ENCODE measurements at regions not wholly inside any gene's neighbourhood (a gene's known extent, or its start where the extent isn't known, plus 50 kb on each side); places are given as distances from the start of the nearest gene placed in this dataset.
"Not testable (repeated sequence)": the region's sequence is repeated elsewhere in the genome, so short reads cannot be mapped to it uniquely, and the experiment has no call there.

DNA sequence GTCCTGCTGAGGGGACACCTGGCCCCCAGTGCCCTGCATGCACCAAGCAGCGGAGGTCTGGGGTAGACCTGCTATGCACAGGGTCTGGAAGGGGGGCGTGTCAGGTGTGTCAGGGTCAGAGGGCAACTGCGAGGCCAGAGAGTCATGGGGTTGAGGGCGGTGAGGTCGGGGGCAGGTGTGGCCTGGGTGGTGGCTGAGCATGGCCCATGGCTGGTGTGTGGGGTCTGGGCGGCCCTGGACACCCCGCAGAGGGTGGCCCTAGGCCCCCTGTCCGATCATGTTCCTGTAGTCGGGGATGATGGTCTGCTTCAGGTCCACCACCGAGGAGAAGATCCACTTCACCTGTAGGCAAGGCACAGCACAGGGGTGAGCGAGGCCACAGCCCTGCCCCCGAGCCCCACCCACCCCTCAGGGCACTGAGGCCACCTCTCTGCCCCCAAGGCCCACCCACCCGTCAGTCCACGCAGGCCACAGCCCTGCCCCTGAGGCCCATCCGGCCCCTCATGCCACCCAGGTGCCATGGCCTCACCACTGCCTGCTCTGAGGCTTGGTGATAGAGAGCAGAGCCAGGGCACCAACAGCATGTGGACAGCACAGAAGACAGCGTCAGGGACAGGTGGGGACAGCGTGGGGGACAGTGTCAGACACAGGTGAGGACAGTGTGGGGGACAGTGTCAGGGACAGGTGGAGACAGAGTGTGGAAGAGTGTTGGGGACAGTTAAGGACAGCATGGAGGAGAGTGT is 211.3 kb downstream of the TMEM121 start:
- H3K4me3 ChIP-seq (ENCODE audit: insufficient read depth, low read depth, low read length): no peak overlapping the region
- H3K4me1 ChIP-seq (ENCODE audit: control insufficient read depth, insufficient read depth, low read length): no peaks in the 10 kb centered on the region

GRCh38 chr14:105738638-105739037 is 212.3 kb downstream of the TMEM121 start:
- no peak overlapping the region for H3K4me3 ChIP-seq (ENCODE audit: insufficient read depth, low read depth, low read length)
- H3K4me1 ChIP-seq (ENCODE audit: control insufficient read depth, insufficient read depth, low read length): no peaks in the 10 kb centered on the region
- no peaks in the 10 kb centered on the region for H3K36me3 ChIP-seq (ENCODE audit: control insufficient read depth, insufficient read depth, low read length)
- WGBS, 2 experiments: 87 to 90% methylated on average over 8 of the region's 8 CpGs
- H3K27ac ChIP-seq (ENCODE audit: insufficient read depth, low read depth, low read length, poor library complexity, severe bottlenecking): no peak overlapping the region
- H3K9me3 ChIP-seq (ENCODE audit: control insufficient read depth, low read length): no peaks in the 10 kb centered on the region
- H3K27me3 ChIP-seq (ENCODE audit: control insufficient read depth, insufficient read depth, low read length, poor library complexity, severe bottlenecking): no peaks in the 10 kb centered on the region

More for the DNA sequence above, 211.3 kb downstream of the TMEM121 start:
- WGBS, 2 experiments: 77 to 83% methylated on average over 17 of the region's 17 CpGs
- Histone ChIP-seq H3K9me3 (ENCODE audit: control insufficient read depth, low read length) (no peaks in the 10 kb centered on the region), H3K27ac (ENCODE audit: insufficient read depth, low read depth, low read length, poor library complexity, severe bottlenecking) (no peak overlapping the region), H3K27me3 (ENCODE audit: control insufficient read depth, insufficient read depth, low read length, poor library complexity, severe bottlenecking) (no peaks in the 10 kb centered on the region), H3K36me3 (ENCODE audit: control insufficient read depth, insufficient read depth, low read length) (no peaks in the 10 kb centered on the region)

DNA sequence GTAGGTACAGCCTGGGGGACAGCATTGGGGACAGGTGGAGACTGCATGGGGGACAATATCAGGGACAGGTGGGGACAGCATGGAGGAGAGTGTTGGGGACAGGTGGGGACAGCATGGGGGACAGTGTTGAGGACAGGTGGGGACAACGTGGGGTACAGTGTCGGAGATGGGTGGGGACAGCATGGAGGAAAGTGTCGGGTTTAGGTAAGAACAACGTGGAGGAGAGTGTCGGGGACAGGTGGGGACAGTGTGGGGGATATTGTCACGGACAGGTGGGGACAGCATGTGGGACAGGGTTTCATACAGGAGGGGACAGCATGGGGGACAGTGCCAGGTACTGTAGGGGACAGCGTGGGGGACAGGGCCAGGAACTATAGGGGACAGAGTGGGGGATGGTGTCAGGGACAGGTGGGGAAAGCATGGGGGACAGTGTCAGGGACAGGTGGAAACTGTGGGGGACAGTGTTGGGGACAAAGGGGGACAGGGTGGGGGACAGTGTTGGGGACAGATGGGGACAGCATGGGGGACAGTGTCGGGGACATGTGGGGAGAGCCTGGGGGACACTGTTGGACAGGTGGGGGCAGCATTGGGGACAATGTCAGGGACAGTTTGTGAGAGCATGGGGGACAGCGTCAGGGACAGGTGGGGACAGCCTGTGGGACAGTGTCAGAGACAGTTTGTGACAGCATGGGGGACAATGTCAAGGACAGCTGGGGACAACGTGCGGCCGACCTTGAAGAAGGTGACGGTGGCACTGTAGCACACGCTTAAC is 213.1 kb downstream of the TMEM121 start:
- H3K4me3 ChIP-seq (ENCODE audit: insufficient read depth, low read depth, low read length): no peak overlapping the region
- H3K36me3 ChIP-seq (ENCODE audit: control insufficient read depth, insufficient read depth, low read length): no peaks in the 10 kb centered on the region
- no peaks in the 10 kb centered on the region for H3K27me3 ChIP-seq (ENCODE audit: control insufficient read depth, insufficient read depth, low read length, poor library complexity, severe bottlenecking)
- H3K9me3 ChIP-seq (ENCODE audit: control insufficient read depth, low read length): no peaks in the 10 kb centered on the region
- WGBS, 2 experiments: 72 to 73% methylated on average over 9 of the region's 14 CpGs
- H3K27ac ChIP-seq (ENCODE audit: insufficient read depth, low read depth, low read length, poor library complexity, severe bottlenecking): no peak overlapping the region
- H3K4me1 ChIP-seq (ENCODE audit: control insufficient read depth, insufficient read depth, low read length): no peaks in the 10 kb centered on the region

DNA sequence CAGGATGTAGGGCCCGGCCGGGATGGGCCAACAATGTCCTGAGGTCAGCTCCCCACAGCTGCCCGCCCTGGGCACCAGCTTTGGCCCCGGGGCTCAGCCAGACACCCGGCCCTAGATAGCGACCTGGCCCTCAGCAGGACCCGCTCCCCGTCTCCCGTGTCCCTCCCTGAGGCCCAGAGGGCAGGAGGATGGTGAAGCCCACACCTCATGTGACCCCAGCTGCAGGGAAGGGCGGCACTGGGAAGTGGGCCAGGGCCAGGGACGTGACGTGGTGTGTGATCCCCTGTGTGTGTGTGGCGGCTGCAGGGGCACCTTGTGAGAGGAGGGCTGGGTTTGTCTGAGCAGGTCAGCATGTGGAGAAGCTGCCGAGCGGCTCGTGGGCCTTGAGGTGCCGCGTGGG is 213.9 kb downstream of the TMEM121 start:
- not testable (repeated sequence) for H3K27me3 ChIP-seq (ENCODE audit: control insufficient read depth, insufficient read depth, low read length, poor library complexity, severe bottlenecking); H3K27ac ChIP-seq (ENCODE audit: insufficient read depth, low read depth, low read length, poor library complexity, severe bottlenecking); H3K4me3 ChIP-seq (ENCODE audit: insufficient read depth, low read depth, low read length); H3K36me3 ChIP-seq (ENCODE audit: control insufficient read depth, insufficient read depth, low read length); H3K9me3 ChIP-seq (ENCODE audit: control insufficient read depth, low read length); H3K4me1 ChIP-seq (ENCODE audit: control insufficient read depth, insufficient read depth, low read length)
- 80% methylated on average over 12 to 13 of the region's 18 CpGs for WGBS, 2 experiments

DNA sequence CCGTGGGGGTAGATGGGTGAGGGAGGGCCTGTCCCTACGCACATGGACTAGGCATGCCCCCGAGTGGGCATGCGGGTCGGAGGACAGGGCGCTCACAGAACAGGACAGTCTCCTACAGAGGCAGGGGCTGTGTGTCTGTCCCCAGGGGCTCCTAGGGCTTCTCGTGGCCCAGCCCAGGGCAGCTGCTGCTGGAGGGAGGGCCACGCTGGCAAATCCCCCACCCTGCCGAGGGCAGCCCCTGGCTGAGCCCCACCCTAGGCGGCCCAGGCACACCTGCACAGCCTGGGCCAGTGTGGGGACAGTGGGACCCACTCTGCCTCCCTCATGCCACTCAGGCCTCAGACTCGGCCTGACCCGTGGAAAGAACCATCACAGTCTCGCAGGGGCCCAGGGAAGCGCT is 214.6 kb downstream of the TMEM121 start:
- WGBS, 2 experiments: 78 to 80% methylated on average over 1 to 3 of the region's 14 CpGs
- not testable (repeated sequence) for H3K27me3 ChIP-seq (ENCODE audit: control insufficient read depth, insufficient read depth, low read length, poor library complexity, severe bottlenecking); H3K9me3 ChIP-seq (ENCODE audit: control insufficient read depth, low read length); H3K4me1 ChIP-seq (ENCODE audit: control insufficient read depth, insufficient read depth, low read length); H3K36me3 ChIP-seq (ENCODE audit: control insufficient read depth, insufficient read depth, low read length); H3K27ac ChIP-seq (ENCODE audit: insufficient read depth, low read depth, low read length, poor library complexity, severe bottlenecking); H3K4me3 ChIP-seq (ENCODE audit: insufficient read depth, low read depth, low read length)

- not testable (repeated sequence) for H3K27ac ChIP-seq (ENCODE audit: insufficient read depth, low read depth, low read length, poor library complexity, severe bottlenecking); H3K27me3 ChIP-seq (ENCODE audit: control insufficient read depth, insufficient read depth, low read length, poor library complexity, severe bottlenecking); H3K4me3 ChIP-seq (ENCODE audit: insufficient read depth, low read depth, low read length); H3K36me3 ChIP-seq (ENCODE audit: control insufficient read depth, insufficient read depth, low read length); H3K4me1 ChIP-seq (ENCODE audit: control insufficient read depth, insufficient read depth, low read length); H3K9me3 ChIP-seq (ENCODE audit: control insufficient read depth, low read length)
- 81 to 86% methylated on average over 29 of the region's 29 CpGs for WGBS, 2 experiments
Measured at GRCh38 chr14:105741707-105742530, 215.5 kb downstream of the TMEM121 start.

DNA sequence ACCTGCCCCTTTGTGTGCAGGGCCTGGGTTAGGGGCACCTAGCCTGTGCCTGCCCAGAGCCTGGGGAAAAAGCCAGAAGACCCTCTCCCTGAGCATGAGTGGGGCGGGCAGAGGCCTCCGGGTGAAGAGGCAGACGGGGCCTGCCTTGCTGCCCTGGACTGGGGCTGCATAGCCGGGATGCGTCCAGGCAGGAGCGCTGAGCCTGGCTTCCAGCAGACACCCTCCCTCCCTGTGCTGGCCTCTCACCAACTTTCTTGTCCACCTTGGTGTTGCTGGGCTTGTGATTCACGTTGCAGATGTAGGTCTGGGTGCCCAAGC is 216.1 kb downstream of the TMEM121 start:
- no peak overlapping the region for H3K27ac ChIP-seq (ENCODE audit: insufficient read depth, low read depth, low read length, poor library complexity, severe bottlenecking)
- no peak overlapping the region for H3K4me3 ChIP-seq (ENCODE audit: insufficient read depth, low read depth, low read length)
- WGBS, 2 experiments: 78 to 80% methylated on average over 7 of the region's 7 CpGs
- no peaks in the 10 kb centered on the region for H3K9me3 ChIP-seq (ENCODE audit: control insufficient read depth, low read length)
- H3K27me3 ChIP-seq (ENCODE audit: control insufficient read depth, insufficient read depth, low read length, poor library complexity, severe bottlenecking): no peaks in the 10 kb centered on the region
- no peaks in the 10 kb centered on the region for H3K36me3 ChIP-seq (ENCODE audit: control insufficient read depth, insufficient read depth, low read length)
- no peaks in the 10 kb centered on the region for H3K4me1 ChIP-seq (ENCODE audit: control insufficient read depth, insufficient read depth, low read length)

DNA sequence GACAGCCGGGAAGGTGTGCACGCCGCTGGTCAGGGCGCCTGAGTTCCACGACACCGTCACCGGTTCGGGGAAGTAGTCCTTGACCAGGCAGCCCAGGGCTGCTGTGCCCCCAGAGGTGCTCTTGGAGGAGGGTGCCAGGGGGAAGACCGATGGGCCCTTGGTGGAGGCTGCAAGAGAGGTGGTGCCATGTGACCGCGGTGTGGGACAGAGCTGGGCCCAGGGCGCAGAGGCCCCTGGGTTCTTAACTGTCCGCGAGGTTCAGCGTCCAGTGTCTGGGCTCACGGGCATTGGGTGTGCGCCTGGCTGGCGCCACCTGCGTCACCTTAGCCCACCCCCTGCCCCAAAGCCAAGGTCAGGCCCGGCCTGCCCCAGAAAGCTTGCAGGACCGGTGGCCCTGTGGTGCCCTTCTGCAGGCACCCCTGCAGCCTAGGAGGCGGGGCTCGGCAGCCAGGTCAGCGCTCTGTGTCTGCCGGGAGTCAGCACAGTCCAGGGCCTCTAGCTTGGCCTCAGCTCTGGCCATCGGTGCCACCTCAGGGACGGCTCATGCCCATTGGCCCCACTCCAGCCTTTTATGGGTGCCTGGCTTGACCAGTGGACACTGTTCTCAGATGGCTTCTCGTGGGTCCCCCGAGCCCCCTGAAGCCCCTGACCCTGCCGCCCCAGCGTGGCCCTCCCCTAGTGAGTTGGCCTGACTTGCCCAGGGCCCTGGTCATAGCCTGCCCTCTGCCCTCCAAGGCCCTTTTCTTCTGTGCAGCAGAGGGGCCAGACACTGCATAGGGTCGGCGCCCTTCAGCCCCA is 216.7 kb downstream of the TMEM121 start:
- H3K4me3 ChIP-seq (ENCODE audit: insufficient read depth, low read depth, low read length); H3K27ac ChIP-seq (ENCODE audit: insufficient read depth, low read depth, low read length, poor library complexity, severe bottlenecking); H3K4me1 ChIP-seq (ENCODE audit: control insufficient read depth, insufficient read depth, low read length); H3K27me3 ChIP-seq (ENCODE audit: control insufficient read depth, insufficient read depth, low read length, poor library complexity, severe bottlenecking); H3K36me3 ChIP-seq (ENCODE audit: control insufficient read depth, insufficient read depth, low read length); H3K9me3 ChIP-seq (ENCODE audit: control insufficient read depth, low read length): not testable (repeated sequence)
- WGBS, 2 experiments: 68 to 69% methylated on average over 20 to 21 of the region's 33 CpGs

GRCh38 chr14:105744213-105744787 is 217.9 kb downstream of the TMEM121 start:
- not testable (repeated sequence) for H3K4me3 ChIP-seq (ENCODE audit: insufficient read depth, low read depth, low read length); H3K9me3 ChIP-seq (ENCODE audit: control insufficient read depth, low read length); H3K27ac ChIP-seq (ENCODE audit: insufficient read depth, low read depth, low read length, poor library complexity, severe bottlenecking); H3K36me3 ChIP-seq (ENCODE audit: control insufficient read depth, insufficient read depth, low read length); H3K4me1 ChIP-seq (ENCODE audit: control insufficient read depth, insufficient read depth, low read length); H3K27me3 ChIP-seq (ENCODE audit: control insufficient read depth, insufficient read depth, low read length, poor library complexity, severe bottlenecking)
- 50 to 60% methylated on average over 6 to 7 of the region's 10 CpGs for WGBS, 2 experiments

All from ectodermal cell (in vitro differentiated cells).